HL-60 (cell line): ENCODE measurements at regions not wholly inside any gene's neighbourhood (a gene's known extent, or its start where the extent isn't known, plus 50 kb on each side); places are given as distances from the start of the nearest gene placed in this dataset.

Source experiments
- CTCF ChIP-seq: IDR thresholded peaks from one replicate; pipeline ENCODE4 v1.5.1; 2011; ENCODE audit warnings: low read length, control low read depth, inconsistent platforms; ENCODE audit not compliant: insufficient read depth
- POLR2AphosphoS5 ChIP-seq: IDR thresholded peaks from 2 replicates; pipeline ENCODE4 v1.6.1; 2012; ENCODE audit warnings: low read depth
- TF ChIP-seq, protein P1 (sequence below): IDR thresholded peaks from 2 replicates; pipeline ENCODE4 v1.6.1; 2012; ENCODE audit warnings: low read depth; ENCODE audit not compliant: insufficient replicate concordance

- no peak for TF ChIP-seq CTCF
- TF ChIP-seq, protein P1, sequence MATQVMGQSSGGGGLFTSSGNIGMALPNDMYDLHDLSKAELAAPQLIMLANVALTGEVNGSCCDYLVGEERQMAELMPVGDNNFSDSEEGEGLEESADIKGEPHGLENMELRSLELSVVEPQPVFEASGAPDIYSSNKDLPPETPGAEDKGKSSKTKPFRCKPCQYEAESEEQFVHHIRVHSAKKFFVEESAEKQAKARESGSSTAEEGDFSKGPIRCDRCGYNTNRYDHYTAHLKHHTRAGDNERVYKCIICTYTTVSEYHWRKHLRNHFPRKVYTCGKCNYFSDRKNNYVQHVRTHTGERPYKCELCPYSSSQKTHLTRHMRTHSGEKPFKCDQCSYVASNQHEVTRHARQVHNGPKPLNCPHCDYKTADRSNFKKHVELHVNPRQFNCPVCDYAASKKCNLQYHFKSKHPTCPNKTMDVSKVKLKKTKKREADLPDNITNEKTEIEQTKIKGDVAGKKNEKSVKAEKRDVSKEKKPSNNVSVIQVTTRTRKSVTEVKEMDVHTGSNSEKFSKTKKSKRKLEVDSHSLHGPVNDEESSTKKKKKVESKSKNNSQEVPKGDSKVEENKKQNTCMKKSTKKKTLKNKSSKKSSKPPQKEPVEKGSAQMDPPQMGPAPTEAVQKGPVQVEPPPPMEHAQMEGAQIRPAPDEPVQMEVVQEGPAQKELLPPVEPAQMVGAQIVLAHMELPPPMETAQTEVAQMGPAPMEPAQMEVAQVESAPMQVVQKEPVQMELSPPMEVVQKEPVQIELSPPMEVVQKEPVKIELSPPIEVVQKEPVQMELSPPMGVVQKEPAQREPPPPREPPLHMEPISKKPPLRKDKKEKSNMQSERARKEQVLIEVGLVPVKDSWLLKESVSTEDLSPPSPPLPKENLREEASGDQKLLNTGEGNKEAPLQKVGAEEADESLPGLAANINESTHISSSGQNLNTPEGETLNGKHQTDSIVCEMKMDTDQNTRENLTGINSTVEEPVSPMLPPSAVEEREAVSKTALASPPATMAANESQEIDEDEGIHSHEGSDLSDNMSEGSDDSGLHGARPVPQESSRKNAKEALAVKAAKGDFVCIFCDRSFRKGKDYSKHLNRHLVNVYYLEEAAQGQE: no peak
- no peak for TF ChIP-seq POLR2AphosphoS5
Observed at GRCh38 chr16:55203570-55203969, 120.4 kb upstream of the IRX6 start.
